Right atrium auricular region (tissue), 2 donors: ENCODE measurements at regions not wholly inside any gene's neighbourhood (a gene's known extent, or its start where the extent isn't known, plus 50 kb on each side); places are given as distances from the start of the nearest gene placed in this dataset.

ENCODE experiments used
- DNase-seq: peaks from one replicate; pipeline ENCODE4 v3.0.0-alpha.2; 2019; ENCODE audit warnings: low spot score
- H3K27ac ChIP-seq, 2 donors: fragments of 200-600 bp; sonication (generic); 1 replicate in 1 of 2; 2 replicates in 1 of 2; pipeline ENCODE4 v1.5.1; 2016 to 2019
- H3K27me3 ChIP-seq, 2 donors: fragments of 200-600 bp; sonication (generic); one replicate each; pipeline versions ENCODE4 v1.5.1 to v1.6.0; 2017 to 2019
- H3K36me3 ChIP-seq: fragments of 200-600 bp; sonication (generic); one replicate; pipeline ENCODE4 v1.5.1; 2016
- H3K4me1 ChIP-seq, 2 donors: fragments of 200-600 bp; sonication (generic); one replicate each; pipeline versions ENCODE4 v1.5.1 to v1.6.0; 2017 to 2019
- H3K4me3 ChIP-seq, 2 donors: fragments of 200-600 bp; sonication (generic); 1 replicate in 1 of 2; 2 replicates in 1 of 2; pipeline ENCODE4 v1.5.1; 2017 to 2019; ENCODE audit warnings: mild to moderate bottlenecking in 1 of 2, moderate library complexity in 1 of 2
- H3K9me3 ChIP-seq, 2 donors: fragments of 200-600 bp; sonication (generic); one replicate each; pipeline ENCODE4 v1.5.1; 2019
- CTCF ChIP-seq, 2 donors: fragments of 200-600 bp; sonication (generic); IDR thresholded peaks; one replicate each; pipeline ENCODE4 v1.5.1; 2019; ENCODE audit warnings: antibody characterized with exemption in 2 of 2

DNA sequence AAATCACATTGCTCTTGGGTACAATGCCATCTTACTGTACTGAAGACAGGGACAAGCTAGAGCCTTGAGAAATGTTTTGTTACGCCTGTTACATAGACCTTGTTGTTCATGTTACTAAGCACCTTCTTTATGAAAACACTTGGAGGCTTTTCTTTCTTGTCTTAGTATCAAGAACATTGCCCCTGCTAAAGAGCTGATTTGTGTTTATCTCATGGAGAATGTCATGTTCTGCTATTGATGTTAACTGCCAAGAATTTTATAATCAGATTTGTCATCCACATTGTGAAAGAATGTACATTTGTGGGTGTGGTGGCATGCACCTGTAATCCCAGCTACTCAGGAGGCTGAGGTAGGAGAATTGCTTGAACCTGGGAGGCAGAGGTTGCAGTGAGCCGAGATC lies 431.3 kb upstream of the MDFIC2 start:
- TF ChIP-seq CTCF (IDR thresholded peaks at IDR 0.05), result no peak
- no peaks in the 10 kb centered on the region for H3K4me1 ChIP-seq
- no peak overlapping the region for H3K4me3 ChIP-seq
- no peak for DNase-seq
- no peaks in the 10 kb centered on the region for H3K9me3 ChIP-seq
- H3K27ac ChIP-seq, result no peak overlapping the region
- no peaks in the 10 kb centered on the region for H3K36me3 ChIP-seq
- H3K27me3 ChIP-seq, result no peaks in the 10 kb centered on the region

- no peaks in the 10 kb centered on the region for H3K36me3 ChIP-seq
- H3K27me3 ChIP-seq, result no peaks in the 10 kb centered on the region
- H3K27ac ChIP-seq, result no peak overlapping the region
- H3K4me3 ChIP-seq, result no peak overlapping the region
- no peaks in the 10 kb centered on the region for H3K4me1 ChIP-seq
- TF ChIP-seq CTCF (IDR thresholded peaks at IDR 0.05), result no peak
- DNase-seq, result no peak
- no peaks in the 10 kb centered on the region for H3K9me3 ChIP-seq
Observed at GRCh38 chr3:70742081-70742480, 429.6 kb upstream of the MDFIC2 start.

- H3K4me1 ChIP-seq, result no peaks in the 10 kb centered on the region
- no peak for DNase-seq
- no peak overlapping the region for H3K27ac ChIP-seq
- H3K9me3 ChIP-seq, result no peaks in the 10 kb centered on the region
- H3K36me3 ChIP-seq, result no peaks in the 10 kb centered on the region
- no peak overlapping the region for H3K4me3 ChIP-seq
- no peaks in the 10 kb centered on the region for H3K27me3 ChIP-seq
- no peak for TF ChIP-seq CTCF (IDR thresholded peaks at IDR 0.05)
Observed at GRCh38 chr3:70740872-70741271, 428.4 kb upstream of the MDFIC2 start.

DNA sequence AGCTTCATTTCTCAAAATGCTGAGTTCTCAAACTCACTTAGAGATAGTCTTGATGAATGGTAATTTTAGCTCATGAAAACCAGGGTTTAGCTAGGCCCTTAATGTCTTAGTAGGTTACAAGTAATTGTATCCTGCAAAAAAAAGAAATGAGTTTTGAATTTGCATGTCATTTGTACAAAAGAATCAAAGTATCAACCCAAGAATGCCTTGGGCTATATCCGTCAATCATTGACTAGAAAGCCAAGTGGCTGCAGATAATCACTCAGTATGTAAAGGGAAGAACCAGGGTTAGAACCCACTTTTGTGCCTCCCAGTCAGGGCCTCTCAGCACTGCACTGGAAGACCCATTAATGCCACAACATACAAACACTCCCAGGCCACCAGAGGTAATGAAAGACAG lies 427.6 kb upstream of the MDFIC2 start:
- no peak for DNase-seq
- no peaks in the 10 kb centered on the region for H3K27me3 ChIP-seq
- no peak overlapping the region for H3K4me3 ChIP-seq
- no peaks in the 10 kb centered on the region for H3K36me3 ChIP-seq
- H3K27ac ChIP-seq, result no peak overlapping the region
- no peaks in the 10 kb centered on the region for H3K4me1 ChIP-seq
- TF ChIP-seq CTCF (IDR thresholded peaks at IDR 0.05), result no peak
- no peaks in the 10 kb centered on the region for H3K9me3 ChIP-seq

GRCh38 chr3:70738291-70738681 lies 425.8 kb upstream of the MDFIC2 start:
- TF ChIP-seq CTCF (IDR thresholded peaks at IDR 0.05), result no peak
- H3K27ac ChIP-seq, result no peak overlapping the region
- no peak overlapping the region for H3K4me3 ChIP-seq
- no peaks in the 10 kb centered on the region for H3K4me1 ChIP-seq
- no peaks in the 10 kb centered on the region for H3K36me3 ChIP-seq
- no peaks in the 10 kb centered on the region for H3K9me3 ChIP-seq
- H3K27me3 ChIP-seq, result no peaks in the 10 kb centered on the region
- DNase-seq, result no peak

GRCh38 chr3:70737666-70738290 lies 425.3 kb upstream of the MDFIC2 start:
- TF ChIP-seq CTCF (IDR thresholded peaks at IDR 0.05), result no peak
- Histone ChIP-seq H3K36me3 (no peaks in the 10 kb centered on the region), H3K27ac (no peak overlapping the region), H3K27me3 (no peaks in the 10 kb centered on the region), H3K9me3 (no peaks in the 10 kb centered on the region), H3K4me1 (no peaks in the 10 kb centered on the region), H3K4me3 (no peak overlapping the region)
- no peak for DNase-seq
